Psoas muscle (tissue), 7 donors: ENCODE measurements at regions not wholly inside any gene's neighbourhood (a gene's known extent, or its start where the extent isn't known, plus 50 kb on each side); places are given as distances from the start of the nearest gene placed in this dataset.
A peak's percentile ranks its signal among the peaks of the same experiment; 100 is the strongest.

Experiments
- ATAC-seq, 4 donors: fragments of 200-7000 bp; cut with Tn5 transposase; one replicate each; pipeline ENCODE4 v1.9.1; 2020; ENCODE audit warnings: moderate library complexity in 3 of 4, mild to moderate bottlenecking in 2 of 4
- DNase-seq, 2 donors: peaks; one replicate each; pipeline ENCODE4 v3.0.0-alpha.2; 2020
- H3K27ac ChIP-seq: fragments of 200-600 bp; one replicate; pipeline ENCODE4 v1.8.0; 2022
- H3K27me3 ChIP-seq, 3 donors: fragments of 200-600 bp in 1 of 3; one replicate each; pipeline versions ENCODE4 v1.6.1 to v1.8.0; 2013 to 2022; ENCODE audit warnings: low read length in 2 of 3, mild to moderate bottlenecking in 2 of 3, moderate library complexity in 1 of 3; ENCODE audit not compliant: insufficient read depth in 3 of 3
- H3K36me3 ChIP-seq, 2 donors: fragments of 200-600 bp in 1 of 2; one replicate each; pipeline versions ENCODE4 v1.6.1 to v1.8.0; 2013 to 2022; ENCODE audit warnings: low read depth in 1 of 2, mild to moderate bottlenecking in 1 of 2, moderate library complexity in 1 of 2; ENCODE audit not compliant: insufficient read depth in 1 of 2
- H3K4me1 ChIP-seq: fragments of 200-600 bp; one replicate; pipeline ENCODE4 v1.8.0; 2022
- H3K4me3 ChIP-seq: fragments of 200-600 bp; one replicate; pipeline ENCODE4 v1.8.0; 2022; ENCODE audit warnings: mild to moderate bottlenecking
- H3K9me3 ChIP-seq: fragments of 200-600 bp; one replicate; pipeline ENCODE4 v1.8.0; 2022
- WGBS, 3 donors: extraction: QIAGEN DNeasy Blood & Tissue Kit; methylation state at CpG; one replicate each; pipeline versions ENCODE4 v1.1.6 to v1.1.7; 2013; 5-methylcytosine and 5-hydroxymethylcytosine counted together
- intact Hi-C, 2 donors: fragments of 100-400 bp; cut with DNase I; formaldehyde crosslinking; loops; one replicate each; pipeline versions ENCODE4 v1.11.0 to v1.14.2; 2022
- TF ChIP-seq, protein P1 (sequence below): fragments of 200-600 bp; IDR thresholded peaks from one replicate; pipeline ENCODE4 v1.8.0; 2022; ENCODE audit warnings: antibody characterized with exemption
- donor health status: healthy with polysubstance abuse.
- donor health status: DM: no; HTN: no; CAD: no; lungs with moderate emphysema.
- donor health status: Bipolar disorder and iron deficiency.
- donor health status: healthy.
- donor health status: DM: yes; HTN: yes; CAD: no.
- donor health status: DM: no; HTN: no; CAD: no.
- donor health status: DM: yes; HTN: yes; CAD: no.

DNA sequence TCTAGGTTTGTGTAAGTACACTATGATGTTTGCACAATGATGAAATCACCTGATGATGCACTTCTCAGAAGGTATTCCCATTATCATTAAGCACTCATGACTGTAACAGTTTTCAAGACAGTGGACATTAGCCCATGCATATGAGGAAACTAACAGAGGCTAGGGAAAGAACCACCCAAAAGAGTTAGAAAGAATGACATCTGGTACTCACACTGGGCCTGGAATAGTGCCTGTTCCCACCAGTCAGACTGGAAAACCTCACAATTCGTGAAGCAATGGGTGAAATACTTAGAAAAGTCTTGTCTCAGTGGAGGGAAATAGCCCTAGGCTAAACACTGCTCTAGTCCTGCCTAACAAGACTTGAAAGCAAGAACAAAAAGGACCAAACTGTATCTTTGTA, 117.4 kb upstream of the GDNF start:
- H3K27me3 ChIP-seq = peaks cover 0 to 3% (median 0%) of the 10 kb centered on the region in 3 donors
- no peak overlapping the region for H3K4me3 ChIP-seq
- no peaks in the 10 kb centered on the region for H3K4me1 ChIP-seq
- 57 to 74% (median 71%) methylated on average over 1 of the region's 1 CpG for WGBS, 3 donors
- no peak overlapping the region for H3K27ac ChIP-seq
- DNase-seq (no peak), ATAC-seq (no peak)
- peaks cover 16% of the 10 kb centered on the region for H3K9me3 ChIP-seq
- TF ChIP-seq, protein P1, sequence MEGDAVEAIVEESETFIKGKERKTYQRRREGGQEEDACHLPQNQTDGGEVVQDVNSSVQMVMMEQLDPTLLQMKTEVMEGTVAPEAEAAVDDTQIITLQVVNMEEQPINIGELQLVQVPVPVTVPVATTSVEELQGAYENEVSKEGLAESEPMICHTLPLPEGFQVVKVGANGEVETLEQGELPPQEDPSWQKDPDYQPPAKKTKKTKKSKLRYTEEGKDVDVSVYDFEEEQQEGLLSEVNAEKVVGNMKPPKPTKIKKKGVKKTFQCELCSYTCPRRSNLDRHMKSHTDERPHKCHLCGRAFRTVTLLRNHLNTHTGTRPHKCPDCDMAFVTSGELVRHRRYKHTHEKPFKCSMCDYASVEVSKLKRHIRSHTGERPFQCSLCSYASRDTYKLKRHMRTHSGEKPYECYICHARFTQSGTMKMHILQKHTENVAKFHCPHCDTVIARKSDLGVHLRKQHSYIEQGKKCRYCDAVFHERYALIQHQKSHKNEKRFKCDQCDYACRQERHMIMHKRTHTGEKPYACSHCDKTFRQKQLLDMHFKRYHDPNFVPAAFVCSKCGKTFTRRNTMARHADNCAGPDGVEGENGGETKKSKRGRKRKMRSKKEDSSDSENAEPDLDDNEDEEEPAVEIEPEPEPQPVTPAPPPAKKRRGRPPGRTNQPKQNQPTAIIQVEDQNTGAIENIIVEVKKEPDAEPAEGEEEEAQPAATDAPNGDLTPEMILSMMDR = no peak
- H3K36me3 ChIP-seq = no peaks in the 10 kb centered on the region
- intact Hi-C loops = no loop called here

DNA sequence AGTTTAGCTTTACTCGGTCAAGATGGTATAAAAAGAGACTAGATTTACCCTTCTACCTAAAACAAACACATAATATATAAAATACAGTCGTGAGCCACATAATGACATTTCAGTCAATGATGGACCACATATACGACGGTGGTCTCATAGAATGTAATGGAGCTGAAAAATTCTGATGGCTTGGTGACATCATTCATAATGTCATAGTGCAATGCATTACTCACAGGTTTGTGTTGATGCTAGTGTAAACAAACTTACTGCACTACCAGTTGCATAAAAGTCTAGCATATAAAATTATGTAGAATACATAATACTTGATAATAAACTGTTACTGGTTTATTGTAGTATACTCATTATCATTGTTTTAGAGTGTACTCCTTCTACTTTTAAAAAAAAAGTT, 115.9 kb upstream of the GDNF start:
- intact Hi-C loops = no loop called here
- 88 to 89% (median 88%) methylated on average over 4 of the region's 4 CpGs for WGBS, 3 donors
- TF ChIP-seq, protein P1 = no peak

DNA sequence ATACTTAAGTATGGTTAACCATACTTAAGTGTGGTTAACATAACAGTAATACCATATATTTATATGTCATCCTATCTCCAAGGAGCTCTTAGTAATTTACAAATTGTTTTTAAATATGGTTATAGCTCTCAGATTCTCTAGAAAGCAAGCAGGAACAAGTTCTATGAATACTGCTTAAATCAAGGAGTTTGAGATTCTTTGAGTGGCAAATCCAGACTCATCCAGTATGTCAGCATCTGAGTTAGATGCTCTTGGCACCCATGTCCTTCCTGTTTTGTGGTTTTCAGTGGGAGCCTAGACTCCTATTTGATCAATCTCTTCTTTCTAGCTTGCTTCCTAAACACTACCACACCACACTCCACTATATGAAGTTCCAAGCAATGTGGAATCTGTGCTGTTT, 114.7 kb upstream of the GDNF start:
- Histone ChIP-seq H3K4me3 (no peak overlapping the region), H3K27ac (no peak overlapping the region), H3K9me3 (peaks cover 12% of the 10 kb centered on the region), H3K36me3 (no peaks in the 10 kb centered on the region), H3K4me1 (no peaks in the 10 kb centered on the region), H3K27me3 (peaks cover 0 to 3% (median 0%) of the 10 kb centered on the region in 3 donors)
- TF ChIP-seq, protein P1 = no peak
- DNase-seq = no peak
- ATAC-seq = no peak
- intact Hi-C loops = no loop called here

More for the DNA sequence above, 115.9 kb upstream of the GDNF start:
- DNase-seq (no peak), ATAC-seq (no peak)
- Histone ChIP-seq H3K27ac (no peak overlapping the region), H3K36me3 (no peaks in the 10 kb centered on the region), H3K9me3 (peaks cover 16% of the 10 kb centered on the region), H3K4me1 (no peaks in the 10 kb centered on the region), H3K27me3 (peaks cover 0 to 3% (median 0%) of the 10 kb centered on the region in 3 donors), H3K4me3 (no peak overlapping the region)

DNA sequence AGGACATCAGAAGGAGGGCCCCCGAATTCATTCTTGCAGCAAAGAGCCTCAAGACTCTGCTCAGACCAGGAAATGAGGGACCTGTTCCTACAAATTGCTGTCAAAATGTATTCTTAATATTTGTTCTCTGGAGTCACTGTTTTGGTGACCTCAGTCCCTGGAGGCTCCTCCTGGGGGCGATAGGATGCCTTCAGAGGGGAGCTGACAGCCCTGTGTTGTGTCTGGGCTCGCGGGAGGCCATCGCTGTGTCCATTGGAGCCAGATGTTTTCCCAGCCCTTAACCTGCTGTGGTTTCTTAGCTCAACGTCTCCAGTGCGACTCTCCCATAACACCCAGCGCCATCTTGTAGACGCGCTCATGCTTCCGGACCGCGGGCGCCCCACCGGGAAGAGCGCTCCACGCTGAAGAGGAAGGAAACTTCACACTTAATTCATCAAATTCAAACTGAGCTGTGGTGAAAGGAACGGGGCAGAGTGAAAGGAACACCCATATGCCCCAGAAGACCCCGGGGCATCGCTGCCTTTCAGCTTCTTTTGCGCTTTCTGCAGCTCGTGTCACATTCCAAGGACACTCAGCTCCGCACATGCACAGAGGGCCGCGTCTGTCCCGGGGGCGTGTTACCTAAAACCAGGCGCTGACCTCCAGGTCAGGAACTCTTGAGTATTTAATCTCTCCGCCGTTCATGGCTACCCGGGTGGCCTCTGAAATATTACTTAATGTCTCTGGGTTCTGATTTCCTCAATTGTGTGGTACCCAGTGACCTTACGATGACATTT, 112.3 kb upstream of the GDNF start:
- DNase-seq = peak in 1 of 2 donors; percentile 45
- TF ChIP-seq, protein P1 = no peak
- Histone ChIP-seq H3K36me3 (no peaks in the 10 kb centered on the region), H3K4me1 (no peaks in the 10 kb centered on the region), H3K27me3 (peaks cover 0 to 3% (median 0%) of the 10 kb centered on the region in 3 donors), H3K27ac (no peak overlapping the region), H3K4me3 (peak overlapping the region; percentile 57), H3K9me3 (no peaks in the 10 kb centered on the region)
- intact Hi-C loops = no loop called here
- WGBS, 3 donors = 28 to 34% (median 31%) methylated on average over 32 of the region's 32 CpGs
- ATAC-seq = peak in 3 of 4 donors; percentile 49 to 78 (median 57)

DNA sequence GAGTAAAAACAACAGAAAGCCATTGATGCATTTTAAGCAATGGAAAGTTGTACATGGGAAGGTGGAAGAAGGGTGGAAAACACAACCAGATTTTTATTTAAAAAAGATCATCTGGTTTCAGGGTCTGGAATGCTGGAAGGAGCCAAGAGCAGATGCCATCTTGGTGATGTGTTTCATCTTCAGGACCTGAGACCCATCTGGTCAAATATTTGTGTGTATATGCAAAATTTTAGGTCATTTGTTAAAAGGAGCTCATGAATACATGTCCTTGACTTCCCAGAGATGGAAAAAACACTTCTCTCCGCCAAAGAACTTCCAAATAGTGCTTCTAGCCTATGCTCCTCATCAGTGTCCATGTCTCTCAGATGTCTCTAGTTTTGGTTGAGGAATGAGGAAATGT, 110.6 kb upstream of the GDNF start:
- H3K4me3 ChIP-seq = no peak overlapping the region
- ATAC-seq = no peak
- peaks cover 0 to 3% (median 0%) of the 10 kb centered on the region in 3 donors for H3K27me3 ChIP-seq
- H3K4me1 ChIP-seq = no peaks in the 10 kb centered on the region
- no peaks in the 10 kb centered on the region for H3K9me3 ChIP-seq
- intact Hi-C loops = no loop called here
- no peak for DNase-seq
- TF ChIP-seq, protein P1 = no peak
- no peak overlapping the region for H3K27ac ChIP-seq
- whole genome bisulfite sequencing, 3 donors = 82 to 96% (median 87%) methylated on average over 1 of the region's 1 CpG
- H3K36me3 ChIP-seq = no peaks in the 10 kb centered on the region
